ENCODE measurements at regions not wholly inside any gene's neighbourhood (a gene's known extent, or its start where the extent isn't known, plus 50 kb on each side); places are given as distances from the start of the nearest gene placed in this dataset.

- Histone ChIP-seq H3K9ac (no peak overlapping the region), H3K27me3 (ENCODE audit: insufficient read depth) (no peaks in the 10 kb centered on the region), H3K4me1 (ENCODE audit: control insufficient read depth in 1 of 2, insufficient read depth in 2 of 2, low read depth in 1 of 2, low read length in 1 of 2) (no peaks in the 10 kb centered on the region; a peak in 1 of 4 replicates), H3K27ac (ENCODE audit: low read depth in 2 of 2, low read length in 1 of 2) (no peak overlapping the region), H3K79me2 (ENCODE audit: insufficient read depth) (no peaks in the 10 kb centered on the region), H2AFZ (ENCODE audit: low read depth) (no peak overlapping the region), H3K4me2 (no peak overlapping the region), H4K20me1 (ENCODE audit: insufficient read depth) (no peaks in the 10 kb centered on the region), H3K4me3 (ENCODE audit: low read depth in 2 of 2, low read length in 1 of 2) (no peak overlapping the region), H3K36me3 (replicated peaks in 1 of 2; ENCODE audit: control insufficient read depth in 1 of 2, insufficient read depth in 2 of 2, low read length in 1 of 2) (no peaks in the 10 kb centered on the region), H3K9me3 (no peaks in the 10 kb centered on the region), H3K9me2 (no peaks in the 10 kb centered on the region), H3F3A (replicated peaks; ENCODE audit: insufficient read depth) (no peaks in the 10 kb centered on the region)
- no peak for DNase-seq
- CTCF ChIA-PET = no interaction called here
- POLR2A ChIA-PET = no interaction called here
- 69% methylated on average over 1 of the region's 1 CpG for WGBS (ENCODE audit: low lambda C conversion rate)
- no peak for TF ChIP-seq GABPA (IDR thresholded peaks at IDR 0.05; ENCODE audit: low read depth)
- no peak for TF ChIP-seq RXRA (IDR thresholded peaks at IDR 0.05; ENCODE audit: borderline replicate concordance, low read depth)
- no peak for TF ChIP-seq USF1 (IDR thresholded peaks at IDR 0.05; ENCODE audit: borderline replicate concordance, low read depth)
- TF ChIP-seq YY1 (IDR thresholded peaks at IDR 0.05; ENCODE audit: low read depth) = no peak
- no peak for TF ChIP-seq EZH2phosphoT487 (IDR thresholded peaks at IDR 0.05; ENCODE audit: borderline replicate concordance, low read depth)
- TF ChIP-seq NFIC (IDR thresholded peaks at IDR 0.05; ENCODE audit: borderline replicate concordance) = no peak
- no peak for TF ChIP-seq EP300 (IDR thresholded peaks at IDR 0.05; ENCODE audit: borderline replicate concordance in 1 of 2, low read depth in 1 of 2, low read length in 1 of 2)
- TF ChIP-seq RFX5 (IDR thresholded peaks at IDR 0.05; ENCODE audit: low read length) = no peak
- TF ChIP-seq USF2 (IDR thresholded peaks at IDR 0.05; ENCODE audit: borderline replicate concordance, low read depth, low read length) = no peak
- TF ChIP-seq FOSL2 (IDR thresholded peaks at IDR 0.05; ENCODE audit: borderline replicate concordance, low read depth) = no peak
Measured at GRCh38 chr12:78447373-78447772, 417.2 kb upstream of the SYT1 start.

- Histone ChIP-seq H4K20me1 (ENCODE audit: insufficient read depth) (no peaks in the 10 kb centered on the region), H2AFZ (ENCODE audit: low read depth) (no peak overlapping the region), H3K27ac (ENCODE audit: low read depth in 2 of 2, low read length in 1 of 2) (no peak overlapping the region), H3K4me2 (no peak overlapping the region), H3F3A (replicated peaks; ENCODE audit: insufficient read depth) (no peaks in the 10 kb centered on the region), H3K9ac (no peak overlapping the region), H3K79me2 (ENCODE audit: insufficient read depth) (no peaks in the 10 kb centered on the region), H3K4me1 (ENCODE audit: control insufficient read depth in 1 of 2, insufficient read depth in 2 of 2, low read depth in 1 of 2, low read length in 1 of 2) (no peaks in the 10 kb centered on the region; a peak in 1 of 4 replicates), H3K4me3 (ENCODE audit: low read depth in 2 of 2, low read length in 1 of 2) (no peak overlapping the region), H3K36me3 (replicated peaks in 1 of 2; ENCODE audit: control insufficient read depth in 1 of 2, insufficient read depth in 2 of 2, low read length in 1 of 2) (no peaks in the 10 kb centered on the region), H3K9me3 (no peaks in the 10 kb centered on the region), H3K9me2 (no peaks in the 10 kb centered on the region), H3K27me3 (ENCODE audit: insufficient read depth) (no peaks in the 10 kb centered on the region)
- DNase-seq = no peak
- 45% methylated on average over 2 of the region's 2 CpGs for WGBS (ENCODE audit: low lambda C conversion rate)
- CTCF ChIA-PET = no interaction called here
- no peak for TF ChIP-seq MEF2A (IDR thresholded peaks at IDR 0.05; ENCODE audit: borderline replicate concordance, low read depth)
- POLR2A ChIA-PET = no interaction called here
Measured at GRCh38 chr12:78448692-78449091, 415.9 kb upstream of the SYT1 start.

GRCh38 chr12:78455991-78456390, 408.6 kb upstream of the SYT1 start:
- Histone ChIP-seq H3K4me1 (ENCODE audit: control insufficient read depth in 1 of 2, insufficient read depth in 2 of 2, low read depth in 1 of 2, low read length in 1 of 2) (no peaks in the 10 kb centered on the region), H3K9me3 (no peaks in the 10 kb centered on the region), H4K20me1 (ENCODE audit: insufficient read depth) (no peaks in the 10 kb centered on the region), H3K27me3 (ENCODE audit: insufficient read depth) (no peaks in the 10 kb centered on the region), H3K9me2 (no peaks in the 10 kb centered on the region), H3K9ac (no peak overlapping the region), H3K4me2 (no peak overlapping the region), H3K36me3 (replicated peaks in 1 of 2; ENCODE audit: control insufficient read depth in 1 of 2, insufficient read depth in 2 of 2, low read length in 1 of 2) (no peaks in the 10 kb centered on the region), H2AFZ (ENCODE audit: low read depth) (no peak overlapping the region), H3K79me2 (ENCODE audit: insufficient read depth) (no peaks in the 10 kb centered on the region), H3F3A (replicated peaks; ENCODE audit: insufficient read depth) (no peaks in the 10 kb centered on the region), H3K27ac (ENCODE audit: low read depth in 2 of 2, low read length in 1 of 2) (no peak overlapping the region), H3K4me3 (ENCODE audit: low read depth in 2 of 2, low read length in 1 of 2) (no peak overlapping the region)
- POLR2A ChIA-PET = no interaction called here
- no peak for DNase-seq
- 27% methylated on average over 1 of the region's 1 CpG for WGBS (ENCODE audit: low lambda C conversion rate)
- CTCF ChIA-PET = interaction anchor here (1.2 kb wide), 1 partner anchor 309 kb away, joined by 3 read pairs; no protein-coding TSS in a partner anchor
- TF ChIP-seq FOSL2 (IDR thresholded peaks at IDR 0.05; ENCODE audit: borderline replicate concordance, low read depth) = no peak
- no peak for TF ChIP-seq RFX5 (IDR thresholded peaks at IDR 0.05; ENCODE audit: low read length)
- TF ChIP-seq CHD2 (IDR thresholded peaks at IDR 0.05; ENCODE audit: low read length, partially characterized antibody) = no peak
- TF ChIP-seq TEAD4 (IDR thresholded peaks at IDR 0.05; ENCODE audit: borderline replicate concordance, insufficient read depth) = no peak
- no peak for TF ChIP-seq PBX3 (IDR thresholded peaks at IDR 0.05)
- no peak for TF ChIP-seq SIN3A (IDR thresholded peaks at IDR 0.05; ENCODE audit: borderline replicate concordance, low read depth, low read length)
- no peak for TF ChIP-seq GATA2 (CRISPR knock-in tag; IDR thresholded peaks at IDR 0.05)
- TF ChIP-seq YY1 (IDR thresholded peaks at IDR 0.05; ENCODE audit: low read depth) = no peak
- TF ChIP-seq JUND (IDR thresholded peaks at IDR 0.05) = no peak
- no peak for TF ChIP-seq NRF1 (IDR thresholded peaks at IDR 0.05; ENCODE audit: low read depth, low read length)
- TF ChIP-seq MXI1 (IDR thresholded peaks at IDR 0.05; ENCODE audit: low read depth, low read length) = no peak
- no peak for TF ChIP-seq NFIC (IDR thresholded peaks at IDR 0.05; ENCODE audit: borderline replicate concordance)
- no peak for TF ChIP-seq IRF3 (IDR thresholded peaks at IDR 0.05; ENCODE audit: low read depth, low read length)
